ENCODE measurements at regions not wholly inside any gene's neighbourhood (a gene's known extent, or its start where the extent isn't known, plus 50 kb on each side); places are given as distances from the start of the nearest gene placed in this dataset.
"Not testable (repeated sequence)": the region's sequence is repeated elsewhere in the genome, so short reads cannot be mapped to it uniquely, and the experiment has no call there.

GRCh38 chr7:51376420-51377092 is 59.9 kb upstream of the COBL start:
- no peak overlapping the region for H3K27ac ChIP-seq (ENCODE audit: low read depth, low read length)
- H3K4me1 ChIP-seq (ENCODE audit: insufficient read depth, low read length): no peaks in the 10 kb centered on the region
- no peak overlapping the region for H3K9ac ChIP-seq (ENCODE audit: low read length)

DNA sequence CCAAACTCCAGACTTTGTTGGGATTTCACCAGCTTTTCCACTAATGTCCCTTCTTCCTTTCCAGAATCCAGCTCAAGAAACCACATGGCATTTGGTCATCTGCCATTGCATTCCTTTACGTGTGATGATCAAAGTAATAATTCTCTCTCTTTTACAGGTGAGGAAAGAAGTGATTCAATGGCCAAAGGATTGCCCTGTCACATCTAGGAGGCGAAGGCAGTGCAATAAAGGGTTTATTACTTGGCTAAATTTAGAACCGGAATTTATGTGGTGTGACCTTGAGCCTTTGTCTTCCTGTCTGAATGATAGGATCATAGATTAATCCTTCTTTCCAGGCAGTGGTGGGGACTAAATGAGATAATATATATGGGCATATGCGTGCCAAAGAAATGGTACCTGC is 58.3 kb upstream of the COBL start:
- Histone ChIP-seq H3K9ac (ENCODE audit: low read length) (no peak overlapping the region), H3K27me3 (ENCODE audit: control insufficient read depth in 1 of 2, insufficient read depth in 2 of 2, low read length in 2 of 2) (no peaks in the 10 kb centered on the region), H3K4me1 (ENCODE audit: insufficient read depth, low read length) (no peaks in the 10 kb centered on the region), H3K36me3 (ENCODE audit: insufficient read depth, low read length) (no peaks in the 10 kb centered on the region), H3K9me3 (ENCODE audit: low read length) (no peaks in the 10 kb centered on the region), H3K4me3 (ENCODE audit: low read depth in 1 of 2, low read length in 2 of 2) (no peak overlapping the region), H3K27ac (ENCODE audit: low read depth, low read length) (no peak overlapping the region)

More at GRCh38 chr7:51376420-51377092, 59.9 kb upstream of the COBL start:
- no peaks in the 10 kb centered on the region for H3K27me3 ChIP-seq (ENCODE audit: control insufficient read depth in 1 of 2, insufficient read depth in 2 of 2, low read length in 2 of 2)
- H3K4me3 ChIP-seq (ENCODE audit: low read depth in 1 of 2, low read length in 2 of 2): no peak overlapping the region
- no peaks in the 10 kb centered on the region for H3K36me3 ChIP-seq (ENCODE audit: insufficient read depth, low read length)
- H3K9me3 ChIP-seq (ENCODE audit: low read length): no peaks in the 10 kb centered on the region

GRCh38 chr7:51373607-51374006 is 57.0 kb upstream of the COBL start:
- H3K9ac ChIP-seq (ENCODE audit: low read length): not testable (repeated sequence)

DNA sequence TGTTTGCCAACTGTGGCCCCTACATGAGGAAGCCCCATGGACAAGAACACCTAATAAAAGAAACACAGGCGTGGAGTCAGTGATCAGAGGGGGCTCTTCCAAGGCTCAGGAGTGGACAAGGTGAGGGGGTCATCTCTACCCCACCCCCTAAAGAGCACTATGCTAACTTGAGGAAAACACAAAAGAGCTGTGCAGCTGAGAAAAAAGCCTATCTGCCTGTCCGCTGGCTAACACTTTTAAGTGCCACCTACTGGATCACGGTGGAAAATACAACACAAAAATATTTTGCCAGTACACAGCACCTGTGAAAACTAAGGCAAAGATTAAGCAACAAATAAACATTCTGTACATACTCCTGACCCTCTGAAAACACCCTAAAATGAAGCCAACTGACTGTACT is 53.1 kb upstream of the COBL start:
- no peaks in the 10 kb centered on the region for H3K36me3 ChIP-seq (ENCODE audit: insufficient read depth, low read length)
- no peak overlapping the region for H3K9ac ChIP-seq (ENCODE audit: low read length)
- no peaks in the 10 kb centered on the region for H3K27me3 ChIP-seq (ENCODE audit: control insufficient read depth in 1 of 2, insufficient read depth in 2 of 2, low read length in 2 of 2)
- no peak overlapping the region for H3K27ac ChIP-seq (ENCODE audit: low read depth, low read length)
- no peaks in the 10 kb centered on the region for H3K4me1 ChIP-seq (ENCODE audit: insufficient read depth, low read length)
- H3K9me3 ChIP-seq (ENCODE audit: low read length): no peaks in the 10 kb centered on the region
- no peak overlapping the region for H3K4me3 ChIP-seq (ENCODE audit: low read depth in 1 of 2, low read length in 2 of 2)

More at GRCh38 chr7:51373607-51374006, 57.0 kb upstream of the COBL start:
- not testable (repeated sequence) for H3K4me1 ChIP-seq (ENCODE audit: insufficient read depth, low read length); H3K27ac ChIP-seq (ENCODE audit: low read depth, low read length); H3K9me3 ChIP-seq (ENCODE audit: low read length); H3K27me3 ChIP-seq (ENCODE audit: control insufficient read depth in 1 of 2, insufficient read depth in 2 of 2, low read length in 2 of 2); H3K4me3 ChIP-seq (ENCODE audit: low read depth in 1 of 2, low read length in 2 of 2); H3K36me3 ChIP-seq (ENCODE audit: insufficient read depth, low read length)

DNA sequence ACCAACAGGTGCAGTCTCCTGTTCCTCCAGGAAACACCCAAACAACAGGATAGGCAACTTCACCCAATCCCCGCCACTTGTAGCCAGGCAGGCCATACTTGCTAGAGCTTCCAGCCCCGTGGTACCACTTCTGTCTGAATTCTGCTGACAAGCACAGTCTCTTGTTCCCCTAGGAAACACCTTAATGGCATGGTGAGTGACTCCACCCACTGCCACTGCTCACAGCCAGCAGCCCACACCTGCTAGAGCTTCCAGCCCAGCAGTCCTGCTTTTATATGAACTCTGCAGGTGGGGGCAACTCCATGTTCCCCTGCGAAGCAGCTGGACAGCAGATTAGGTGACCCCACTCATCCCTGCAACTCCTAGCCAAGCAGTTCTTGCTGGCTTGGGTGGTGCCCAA is 52.6 kb upstream of the COBL start:
- not testable (repeated sequence) for H3K9ac ChIP-seq (ENCODE audit: low read length); H3K36me3 ChIP-seq (ENCODE audit: insufficient read depth, low read length); H3K9me3 ChIP-seq (ENCODE audit: low read length); H3K27ac ChIP-seq (ENCODE audit: low read depth, low read length); H3K27me3 ChIP-seq (ENCODE audit: control insufficient read depth in 1 of 2, insufficient read depth in 2 of 2, low read length in 2 of 2); H3K4me3 ChIP-seq (ENCODE audit: low read depth in 1 of 2, low read length in 2 of 2); H3K4me1 ChIP-seq (ENCODE audit: insufficient read depth, low read length)

GRCh38 chr7:51368334-51368733 is 51.7 kb upstream of the COBL start:
- H3K27ac ChIP-seq (ENCODE audit: low read depth, low read length): no peak overlapping the region
- no peaks in the 10 kb centered on the region for H3K4me1 ChIP-seq (ENCODE audit: insufficient read depth, low read length)

DNA sequence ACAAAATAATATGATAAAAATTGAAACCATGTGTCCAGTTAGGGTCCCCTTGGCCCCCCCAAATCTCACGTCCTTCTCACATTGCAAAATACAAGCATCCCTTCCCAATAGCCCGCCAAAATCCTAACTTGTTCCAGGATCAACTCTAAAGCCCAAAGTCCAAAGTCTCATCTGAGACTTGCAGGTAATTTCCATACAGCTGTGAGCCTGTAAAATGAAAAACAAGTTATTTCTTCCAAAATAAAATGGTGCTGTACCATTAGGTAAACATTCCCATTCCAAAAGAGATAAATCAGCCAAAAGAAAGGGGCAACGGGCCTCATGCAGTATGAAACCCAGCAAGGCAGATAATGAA is 51.0 kb upstream of the COBL start:
- H3K27me3 ChIP-seq (ENCODE audit: control insufficient read depth in 1 of 2, insufficient read depth in 2 of 2, low read length in 2 of 2): no peaks in the 10 kb centered on the region
- H3K4me1 ChIP-seq (ENCODE audit: insufficient read depth, low read length): no peaks in the 10 kb centered on the region
- no peak overlapping the region for H3K4me3 ChIP-seq (ENCODE audit: low read depth in 1 of 2, low read length in 2 of 2)
- no peaks in the 10 kb centered on the region for H3K9me3 ChIP-seq (ENCODE audit: low read length)
- H3K9ac ChIP-seq (ENCODE audit: low read length): no peak overlapping the region
- no peaks in the 10 kb centered on the region for H3K36me3 ChIP-seq (ENCODE audit: insufficient read depth, low read length)
- H3K27ac ChIP-seq (ENCODE audit: low read depth, low read length): no peak overlapping the region

More at GRCh38 chr7:51368334-51368733, 51.7 kb upstream of the COBL start:
- no peaks in the 10 kb centered on the region for H3K27me3 ChIP-seq (ENCODE audit: control insufficient read depth in 1 of 2, insufficient read depth in 2 of 2, low read length in 2 of 2)
- H3K9me3 ChIP-seq (ENCODE audit: low read length): no peaks in the 10 kb centered on the region
- no peak overlapping the region for H3K9ac ChIP-seq (ENCODE audit: low read length)
- H3K4me3 ChIP-seq (ENCODE audit: low read depth in 1 of 2, low read length in 2 of 2): no peak overlapping the region
- H3K36me3 ChIP-seq (ENCODE audit: insufficient read depth, low read length): no peaks in the 10 kb centered on the region

DNA sequence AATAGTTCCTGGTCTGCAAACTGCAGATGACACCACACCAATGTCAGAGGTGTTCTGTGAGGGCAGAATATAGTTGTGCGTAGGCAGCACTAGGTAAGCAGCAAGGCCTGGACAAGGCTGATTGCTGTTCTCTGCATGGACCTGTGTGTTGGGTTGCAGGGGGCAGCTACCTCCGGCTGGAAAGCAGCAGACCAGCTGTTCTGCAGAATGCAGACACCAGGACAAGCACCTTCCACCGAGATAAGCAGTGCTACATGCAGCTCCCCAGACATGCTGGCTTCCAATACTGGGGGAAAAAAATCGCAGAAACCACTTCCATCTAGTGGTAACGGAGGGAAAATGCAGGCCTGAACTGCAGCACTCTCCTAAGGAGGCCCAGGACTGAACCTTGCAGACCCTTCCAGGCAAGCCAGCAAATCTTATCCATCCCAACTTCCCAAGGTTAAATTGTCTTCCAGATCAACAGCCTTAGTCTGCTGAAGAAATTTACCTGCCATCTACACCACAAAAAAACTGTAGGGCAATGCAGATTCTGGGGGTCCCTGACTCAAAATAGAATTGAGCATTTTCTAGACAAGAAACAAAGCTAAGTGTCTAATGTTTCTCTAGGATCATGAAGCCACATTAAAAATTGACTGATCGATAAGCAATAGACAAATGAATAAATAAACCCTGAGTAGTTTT is 50.5 kb upstream of the COBL start:
- no peaks in the 10 kb centered on the region for H3K27me3 ChIP-seq (ENCODE audit: control insufficient read depth in 1 of 2, insufficient read depth in 2 of 2, low read length in 2 of 2)
- H3K9me3 ChIP-seq (ENCODE audit: low read length): no peaks in the 10 kb centered on the region
- H3K9ac ChIP-seq (ENCODE audit: low read length): no peak overlapping the region
- H3K4me1 ChIP-seq (ENCODE audit: insufficient read depth, low read length): no peaks in the 10 kb centered on the region
- H3K4me3 ChIP-seq (ENCODE audit: low read depth in 1 of 2, low read length in 2 of 2): no peak overlapping the region
- no peaks in the 10 kb centered on the region for H3K36me3 ChIP-seq (ENCODE audit: insufficient read depth, low read length)
- no peak overlapping the region for H3K27ac ChIP-seq (ENCODE audit: low read depth, low read length)
